ENCODE measurements at regions not wholly inside any gene's neighbourhood (a gene's known extent, or its start where the extent isn't known, plus 50 kb on each side); places are given as distances from the start of the nearest gene placed in this dataset.

GRCh38 chr18:24841536-24841935 lies 381.1 kb downstream of the HRH4 start:
- TF ChIP-seq TAF1 (IDR thresholded peaks at IDR 0.05; ENCODE audit: borderline replicate concordance, insufficient read depth, low read length) (no peak), FOXP2 (optimal IDR thresholded peaks at IDR 0.05; ENCODE audit: borderline replicate concordance, extremely low read depth, extremely low read length, insufficient read depth) (no peak), POLR2AphosphoS5 (IDR thresholded peaks at IDR 0.05; ENCODE audit: low read depth, low read length) (no peak), SIN3A (IDR thresholded peaks at IDR 0.05; ENCODE audit: borderline replicate concordance, insufficient read depth, low read length) (no peak)
- TF ChIP-seq, protein P1, sequence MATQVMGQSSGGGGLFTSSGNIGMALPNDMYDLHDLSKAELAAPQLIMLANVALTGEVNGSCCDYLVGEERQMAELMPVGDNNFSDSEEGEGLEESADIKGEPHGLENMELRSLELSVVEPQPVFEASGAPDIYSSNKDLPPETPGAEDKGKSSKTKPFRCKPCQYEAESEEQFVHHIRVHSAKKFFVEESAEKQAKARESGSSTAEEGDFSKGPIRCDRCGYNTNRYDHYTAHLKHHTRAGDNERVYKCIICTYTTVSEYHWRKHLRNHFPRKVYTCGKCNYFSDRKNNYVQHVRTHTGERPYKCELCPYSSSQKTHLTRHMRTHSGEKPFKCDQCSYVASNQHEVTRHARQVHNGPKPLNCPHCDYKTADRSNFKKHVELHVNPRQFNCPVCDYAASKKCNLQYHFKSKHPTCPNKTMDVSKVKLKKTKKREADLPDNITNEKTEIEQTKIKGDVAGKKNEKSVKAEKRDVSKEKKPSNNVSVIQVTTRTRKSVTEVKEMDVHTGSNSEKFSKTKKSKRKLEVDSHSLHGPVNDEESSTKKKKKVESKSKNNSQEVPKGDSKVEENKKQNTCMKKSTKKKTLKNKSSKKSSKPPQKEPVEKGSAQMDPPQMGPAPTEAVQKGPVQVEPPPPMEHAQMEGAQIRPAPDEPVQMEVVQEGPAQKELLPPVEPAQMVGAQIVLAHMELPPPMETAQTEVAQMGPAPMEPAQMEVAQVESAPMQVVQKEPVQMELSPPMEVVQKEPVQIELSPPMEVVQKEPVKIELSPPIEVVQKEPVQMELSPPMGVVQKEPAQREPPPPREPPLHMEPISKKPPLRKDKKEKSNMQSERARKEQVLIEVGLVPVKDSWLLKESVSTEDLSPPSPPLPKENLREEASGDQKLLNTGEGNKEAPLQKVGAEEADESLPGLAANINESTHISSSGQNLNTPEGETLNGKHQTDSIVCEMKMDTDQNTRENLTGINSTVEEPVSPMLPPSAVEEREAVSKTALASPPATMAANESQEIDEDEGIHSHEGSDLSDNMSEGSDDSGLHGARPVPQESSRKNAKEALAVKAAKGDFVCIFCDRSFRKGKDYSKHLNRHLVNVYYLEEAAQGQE (IDR thresholded peaks at IDR 0.05; ENCODE audit: insufficient read depth in 1 of 2, low read depth in 2 of 2, low read length in 2 of 2), result no peak

GRCh38 chr18:24843123-24843522 lies 382.7 kb downstream of the HRH4 start:
- TF ChIP-seq FOXP2 (optimal IDR thresholded peaks at IDR 0.05; ENCODE audit: borderline replicate concordance, extremely low read depth, extremely low read length, insufficient read depth) (no peak), SIN3A (IDR thresholded peaks at IDR 0.05; ENCODE audit: borderline replicate concordance, insufficient read depth, low read length) (no peak), TAF1 (IDR thresholded peaks at IDR 0.05; ENCODE audit: borderline replicate concordance, insufficient read depth, low read length) (no peak), POLR2AphosphoS5 (IDR thresholded peaks at IDR 0.05; ENCODE audit: low read depth, low read length) (no peak)
- TF ChIP-seq, protein P1 (IDR thresholded peaks at IDR 0.05; ENCODE audit: insufficient read depth in 1 of 2, low read depth in 2 of 2, low read length in 2 of 2), result peak in 1 of 2 experiments; percentile 66; a peak in 2 of 4 replicates

DNA sequence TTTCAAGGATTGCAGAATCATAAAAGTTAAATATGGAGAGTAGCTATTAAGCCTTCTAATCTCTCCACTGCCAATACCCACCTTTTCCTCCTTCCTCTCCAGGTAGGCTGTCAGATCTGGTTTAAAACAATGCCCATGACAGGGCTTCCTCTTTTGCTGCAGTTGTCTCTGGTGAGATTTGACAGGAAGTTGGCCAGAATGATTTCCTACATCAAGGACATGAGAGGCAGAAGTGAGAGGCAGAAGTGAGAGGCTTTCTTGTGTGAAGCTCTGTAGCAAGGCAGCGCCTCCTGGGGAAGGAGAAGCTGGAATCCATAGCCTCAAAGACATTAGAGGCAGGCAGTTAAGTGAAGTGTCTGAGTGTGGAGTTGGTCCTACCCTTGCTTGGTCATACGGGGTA lies 385.7 kb downstream of the HRH4 start:
- TF ChIP-seq FOXP2 (optimal IDR thresholded peaks at IDR 0.05; ENCODE audit: borderline replicate concordance, extremely low read depth, extremely low read length, insufficient read depth) (no peak), TAF1 (IDR thresholded peaks at IDR 0.05; ENCODE audit: borderline replicate concordance, insufficient read depth, low read length) (no peak), SIN3A (IDR thresholded peaks at IDR 0.05; ENCODE audit: borderline replicate concordance, insufficient read depth, low read length) (no peak)
- TF ChIP-seq, protein P1 (IDR thresholded peaks at IDR 0.05; ENCODE audit: insufficient read depth in 1 of 2, low read depth in 2 of 2, low read length in 2 of 2), result no peak

- TF ChIP-seq, protein P1 (IDR thresholded peaks at IDR 0.05; ENCODE audit: insufficient read depth in 1 of 2, low read depth in 2 of 2, low read length in 2 of 2), result no peak
- TF ChIP-seq POLR2AphosphoS5 (IDR thresholded peaks at IDR 0.05; ENCODE audit: low read depth, low read length) (no peak), FOXP2 (optimal IDR thresholded peaks at IDR 0.05; ENCODE audit: borderline replicate concordance, extremely low read depth, extremely low read length, insufficient read depth) (no peak), TAF1 (IDR thresholded peaks at IDR 0.05; ENCODE audit: borderline replicate concordance, insufficient read depth, low read length) (no peak), SIN3A (IDR thresholded peaks at IDR 0.05; ENCODE audit: borderline replicate concordance, insufficient read depth, low read length) (no peak)
Observed at GRCh38 chr18:24850532-24850931, 390.1 kb downstream of the HRH4 start.

- no peak for TF ChIP-seq POLR2AphosphoS5 (IDR thresholded peaks at IDR 0.05; ENCODE audit: low read depth, low read length)
- TF ChIP-seq FOXP2 (optimal IDR thresholded peaks at IDR 0.05; ENCODE audit: borderline replicate concordance, extremely low read depth, extremely low read length, insufficient read depth), result no peak
- TF ChIP-seq, protein P1 (IDR thresholded peaks at IDR 0.05; ENCODE audit: insufficient read depth in 1 of 2, low read depth in 2 of 2, low read length in 2 of 2), result no peak
- TF ChIP-seq TAF1 (IDR thresholded peaks at IDR 0.05; ENCODE audit: borderline replicate concordance, insufficient read depth, low read length), result no peak
- no peak for TF ChIP-seq SIN3A (IDR thresholded peaks at IDR 0.05; ENCODE audit: borderline replicate concordance, insufficient read depth, low read length)
Observed at GRCh38 chr18:24853076-24853475, 392.6 kb downstream of the HRH4 start.
